ENCODE measurements at regions not wholly inside any gene's neighbourhood (a gene's known extent, or its start where the extent isn't known, plus 50 kb on each side); places are given as distances from the start of the nearest gene placed in this dataset.

GRCh38 chr20:22430154-22430745 lies 154.1 kb downstream of the FOXA2 start:
- DNase-seq = no peak

- DNase-seq = no peak
Observed at GRCh38 chr20:22429175-22430153, 154.9 kb downstream of the FOXA2 start.

GRCh38 chr20:22428051-22428450 lies 156.3 kb downstream of the FOXA2 start:
- no peak for DNase-seq

GRCh38 chr20:22426772-22427171 lies 157.6 kb downstream of the FOXA2 start:
- no peak for DNase-seq

- no peak for DNase-seq
Observed at GRCh38 chr20:22425344-22426295, 158.8 kb downstream of the FOXA2 start.

- no peak for DNase-seq
Observed at GRCh38 chr20:22423190-22423832, 161.1 kb downstream of the FOXA2 start.

GRCh38 chr20:22420116-22420598 lies 164.2 kb downstream of the FOXA2 start:
- DNase-seq = no peak

GRCh38 chr20:22418738-22419137 lies 165.6 kb downstream of the FOXA2 start:
- no peak for DNase-seq

- DNase-seq = no peak
Observed at GRCh38 chr20:22414305-22414742, 170.0 kb downstream of the FOXA2 start.

GRCh38 chr20:22412977-22413868 lies 171.1 kb downstream of the FOXA2 start:
- no peak for DNase-seq

- no peak for DNase-seq
Observed at GRCh38 chr20:22411627-22412450, 172.5 kb downstream of the FOXA2 start.

GRCh38 chr20:22411286-22411626 lies 173.1 kb downstream of the FOXA2 start:
- DNase-seq = no peak

- DNase-seq = no peak
Observed at GRCh38 chr20:22410556-22411130, 173.7 kb downstream of the FOXA2 start.

- DNase-seq = no peak
Observed at GRCh38 chr20:22408521-22409402, 175.6 kb downstream of the FOXA2 start.

GRCh38 chr20:22407237-22408193 lies 176.9 kb downstream of the FOXA2 start:
- no peak for DNase-seq

GRCh38 chr20:22404419-22405170 lies 179.8 kb downstream of the FOXA2 start:
- DNase-seq = no peak
